ENCODE measurements at regions not wholly inside any gene's neighbourhood (a gene's known extent, or its start where the extent isn't known, plus 50 kb on each side); places are given as distances from the start of the nearest gene placed in this dataset.

DNA sequence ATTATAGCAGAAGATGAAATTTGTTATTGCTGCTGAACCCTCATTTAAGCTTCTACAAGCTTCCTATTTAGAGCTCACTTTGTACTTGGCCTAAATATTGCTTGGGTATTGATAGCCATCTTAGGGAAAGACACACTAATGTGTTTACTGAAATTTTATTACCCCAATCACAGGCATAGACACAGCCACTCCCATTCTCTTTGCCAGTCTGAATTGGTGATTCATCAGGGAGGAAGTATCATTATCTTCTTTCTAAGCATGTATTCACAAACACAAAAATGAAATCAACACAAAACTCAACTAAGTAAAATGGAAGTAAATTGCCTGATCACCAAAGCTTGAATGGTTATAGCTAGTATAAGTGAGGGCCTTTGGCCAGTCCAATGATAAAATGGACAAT lies 666.3 kb downstream of the TSN start:
- TF ChIP-seq CTCF (IDR thresholded peaks at IDR 0.05; ENCODE audit: low read depth, low read length, poor library complexity, severe bottlenecking) (no peak), EZH2phosphoT487 (IDR thresholded peaks at IDR 0.05; ENCODE audit: borderline replicate concordance, low read length) (no peak)
- H3F3A ChIP-seq (ENCODE audit: control insufficient read depth, insufficient read depth), result no peaks in the 10 kb centered on the region
- H3K4me2 ChIP-seq (ENCODE audit: low read length), result no peak overlapping the region
- no peaks in the 10 kb centered on the region for H3K36me3 ChIP-seq (ENCODE audit: control insufficient read depth, low read length)
- H3K4me1 ChIP-seq (ENCODE audit: control insufficient read depth, low read length), result no peaks in the 10 kb centered on the region
- H3K4me3 ChIP-seq (ENCODE audit: low read length), result no peak overlapping the region
- H3K27me3 ChIP-seq (ENCODE audit: control insufficient read depth, low read length), result no peaks in the 10 kb centered on the region
- H4K20me1 ChIP-seq (ENCODE audit: control insufficient read depth, insufficient read depth, low read depth, low read length), result no peaks in the 10 kb centered on the region
- no peaks in the 10 kb centered on the region for H3K9me3 ChIP-seq (ENCODE audit: control insufficient read depth, insufficient read depth, low read length)
- no peaks in the 10 kb centered on the region for H3K79me2 ChIP-seq (ENCODE audit: control insufficient read depth, low read length)
- H3K27ac ChIP-seq (ENCODE audit: low read depth, low read length), result no peak overlapping the region
- no peaks in the 10 kb centered on the region for H3K9me2 ChIP-seq (replicated peaks; ENCODE audit: control insufficient read depth, low read length)

GRCh38 chr2:122422384-122422991 lies 667.0 kb downstream of the TSN start:
- no peaks in the 10 kb centered on the region for H3K36me3 ChIP-seq (ENCODE audit: control insufficient read depth, low read length)
- TF ChIP-seq EZH2phosphoT487 (IDR thresholded peaks at IDR 0.05; ENCODE audit: borderline replicate concordance, low read length) (no peak), CTCF (IDR thresholded peaks at IDR 0.05; ENCODE audit: low read depth, low read length, poor library complexity, severe bottlenecking) (no peak)
- H3K9me3 ChIP-seq (ENCODE audit: control insufficient read depth, insufficient read depth, low read length), result no peaks in the 10 kb centered on the region
- no peaks in the 10 kb centered on the region for H3K9me2 ChIP-seq (replicated peaks; ENCODE audit: control insufficient read depth, low read length)
- no peak overlapping the region for H3K27ac ChIP-seq (ENCODE audit: low read depth, low read length)
- H3K4me1 ChIP-seq (ENCODE audit: control insufficient read depth, low read length), result no peaks in the 10 kb centered on the region
- no peaks in the 10 kb centered on the region for H4K20me1 ChIP-seq (ENCODE audit: control insufficient read depth, insufficient read depth, low read depth, low read length)
- no peaks in the 10 kb centered on the region for H3F3A ChIP-seq (ENCODE audit: control insufficient read depth, insufficient read depth)
- H3K79me2 ChIP-seq (ENCODE audit: control insufficient read depth, low read length), result no peaks in the 10 kb centered on the region
- no peak overlapping the region for H3K4me2 ChIP-seq (ENCODE audit: low read length)
- H3K27me3 ChIP-seq (ENCODE audit: control insufficient read depth, low read length), result no peaks in the 10 kb centered on the region
- no peak overlapping the region for H3K4me3 ChIP-seq (ENCODE audit: low read length)

DNA sequence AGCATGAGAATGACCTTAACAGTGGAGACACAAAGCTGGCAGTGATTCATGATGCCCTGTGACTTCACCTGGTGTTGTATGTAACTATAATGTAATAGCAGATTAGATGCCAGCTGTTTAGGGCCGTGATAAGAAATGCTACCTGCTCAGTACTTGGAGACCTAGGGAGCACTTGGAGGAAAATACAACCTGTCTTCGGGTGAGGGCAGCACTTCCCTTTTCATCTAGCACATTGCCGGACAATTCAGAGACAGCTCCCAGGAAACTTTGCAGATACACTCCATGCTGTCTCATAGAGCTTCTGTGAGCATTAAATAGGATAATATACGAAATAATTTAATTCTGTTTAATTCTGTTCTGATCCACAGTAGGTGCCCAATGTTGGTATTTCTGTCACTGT lies 668.5 kb downstream of the TSN start:
- Histone ChIP-seq H3K9me2 (replicated peaks; ENCODE audit: control insufficient read depth, low read length) (no peaks in the 10 kb centered on the region), H3K36me3 (ENCODE audit: control insufficient read depth, low read length) (no peaks in the 10 kb centered on the region), H3K9me3 (ENCODE audit: control insufficient read depth, insufficient read depth, low read length) (no peaks in the 10 kb centered on the region), H4K20me1 (ENCODE audit: control insufficient read depth, insufficient read depth, low read depth, low read length) (no peaks in the 10 kb centered on the region), H3K79me2 (ENCODE audit: control insufficient read depth, low read length) (no peaks in the 10 kb centered on the region), H3K4me3 (ENCODE audit: low read length) (no peak overlapping the region), H3K27ac (ENCODE audit: low read depth, low read length) (no peak overlapping the region), H3F3A (ENCODE audit: control insufficient read depth, insufficient read depth) (no peaks in the 10 kb centered on the region), H3K4me1 (ENCODE audit: control insufficient read depth, low read length) (no peaks in the 10 kb centered on the region), H3K4me2 (ENCODE audit: low read length) (no peak overlapping the region), H3K27me3 (ENCODE audit: control insufficient read depth, low read length) (no peaks in the 10 kb centered on the region)
- TF ChIP-seq CTCF (IDR thresholded peaks at IDR 0.05; ENCODE audit: low read depth, low read length, poor library complexity, severe bottlenecking) (no peak), EZH2phosphoT487 (IDR thresholded peaks at IDR 0.05; ENCODE audit: borderline replicate concordance, low read length) (no peak)
